GM21526 (cell line): ENCODE measurements at regions not wholly inside any gene's neighbourhood (a gene's known extent, or its start where the extent isn't known, plus 50 kb on each side); places are given as distances from the start of the nearest gene placed in this dataset.

Source experiments
- ATAC-seq: cut with Tn5 transposase; IDR thresholded peaks from one replicate; pipeline ENCODE4 v1.9.1; 2021; ENCODE audit warnings: moderate library complexity; ENCODE audit not compliant: unreplicated experiment, low FRiP score

DNA sequence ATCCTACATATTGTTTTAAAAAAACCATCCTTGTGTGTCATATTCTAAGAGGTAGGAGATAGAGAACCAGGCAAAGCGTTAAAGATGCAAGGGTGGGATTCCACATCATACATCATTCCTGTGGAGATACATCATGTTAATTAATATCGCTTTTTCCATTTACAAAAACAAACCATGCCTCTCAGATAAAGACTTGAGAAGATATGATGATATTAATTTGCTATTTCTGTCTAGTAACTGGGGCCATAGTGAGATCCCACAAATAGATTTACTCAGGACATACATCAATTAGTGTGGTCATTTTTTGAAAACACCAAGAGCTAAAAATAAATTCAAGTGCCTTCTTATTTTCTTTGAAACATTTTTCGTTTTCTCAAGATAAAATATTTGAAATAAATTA lies 165.4 kb upstream of the TARS1 start:
- no peak for ATAC-seq

DNA sequence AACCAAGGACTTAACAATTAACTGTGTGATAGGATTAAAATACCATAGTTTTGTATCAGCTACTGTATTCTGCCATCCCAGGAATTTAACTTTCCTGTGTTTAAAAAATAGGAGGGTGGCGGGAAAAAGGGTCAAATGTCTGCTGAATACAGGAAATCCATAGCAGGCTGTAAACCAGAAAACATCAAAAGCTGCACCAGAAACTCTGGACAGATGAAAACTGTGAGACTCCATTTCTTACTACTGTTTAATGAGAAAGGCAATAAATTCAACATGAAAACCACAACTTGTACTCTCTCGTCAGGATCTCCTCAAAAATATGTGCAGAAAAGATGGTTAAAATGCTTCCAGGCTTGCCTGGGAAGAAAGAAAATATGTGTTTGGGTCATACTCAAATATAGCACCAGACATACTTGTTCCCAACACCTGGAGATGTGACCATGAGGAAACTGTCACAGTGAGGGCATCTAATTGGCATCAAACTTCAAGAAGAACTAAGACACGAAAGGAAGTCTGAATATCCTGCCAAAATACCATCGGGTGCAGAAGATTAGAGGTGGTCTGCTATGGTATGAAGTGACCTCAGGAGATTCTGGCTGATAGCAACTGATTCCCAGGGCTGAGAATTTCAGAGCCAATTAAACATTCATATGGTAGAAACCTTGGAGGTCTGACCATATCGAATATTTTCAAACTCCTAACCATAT lies 164.7 kb upstream of the TARS1 start:
- ATAC-seq = no peak

DNA sequence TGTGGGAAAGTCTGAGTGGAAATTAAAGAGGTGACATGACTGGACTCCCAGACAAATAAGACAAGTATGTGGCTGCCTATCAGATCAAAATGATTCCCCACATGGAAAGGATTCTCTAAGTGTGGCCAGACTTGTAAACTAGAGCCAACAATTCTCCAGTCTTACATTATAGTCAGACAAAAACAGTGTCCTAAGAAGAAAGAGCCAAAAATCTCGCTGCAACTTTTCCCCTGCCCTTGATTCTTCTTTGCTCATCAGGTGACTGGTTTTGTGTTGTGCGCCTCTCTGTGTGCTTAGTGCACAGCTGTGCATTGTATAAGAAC lies 164.2 kb upstream of the TARS1 start:
- ATAC-seq = no peak

DNA sequence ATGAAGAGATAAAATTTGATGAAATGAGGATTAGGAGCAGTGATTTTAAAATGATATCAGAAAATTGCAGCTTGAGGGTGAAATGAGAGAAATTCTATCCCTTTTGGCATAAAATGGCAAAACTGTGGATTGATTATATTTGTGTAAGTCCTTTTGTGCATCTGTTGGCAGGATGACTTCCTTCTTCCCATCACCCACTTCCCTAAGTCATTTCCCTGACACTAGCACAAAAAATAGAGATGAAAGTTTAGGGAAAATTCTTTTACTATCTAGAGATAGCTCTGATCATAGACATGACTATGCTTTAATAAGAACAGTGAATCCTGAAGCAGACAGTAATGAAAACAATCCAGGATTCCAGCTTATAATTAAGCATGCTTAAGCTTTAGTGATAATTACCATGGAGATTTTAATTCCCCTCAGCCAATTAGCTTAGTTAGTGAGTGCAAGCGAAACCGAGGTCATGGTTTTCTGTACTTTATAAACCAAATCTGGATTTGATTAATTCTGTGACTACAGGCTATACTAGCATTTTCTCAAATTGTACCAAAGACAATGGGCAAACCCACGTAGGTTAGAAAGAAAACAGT lies 163.6 kb upstream of the TARS1 start:
- no peak for ATAC-seq

DNA sequence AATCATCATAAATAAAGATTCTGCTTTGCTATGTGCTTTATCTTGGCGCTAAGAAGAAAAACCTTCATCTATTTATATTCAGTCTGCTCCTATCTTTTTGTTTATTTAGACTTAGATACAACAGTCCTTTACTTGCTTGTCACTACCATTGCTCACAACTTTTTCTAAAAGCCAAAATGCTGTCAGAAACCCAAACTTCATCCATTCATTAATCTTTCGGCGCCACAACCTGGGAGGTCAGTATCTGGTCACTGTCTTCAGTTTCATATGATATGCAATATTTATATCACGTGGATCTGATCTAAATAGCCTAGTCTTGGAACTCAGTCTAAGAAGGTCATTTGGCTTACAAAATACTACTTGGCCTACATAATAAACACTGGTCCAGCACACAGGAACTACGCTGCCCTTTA lies 159.3 kb upstream of the TARS1 start:
- no peak for ATAC-seq

DNA sequence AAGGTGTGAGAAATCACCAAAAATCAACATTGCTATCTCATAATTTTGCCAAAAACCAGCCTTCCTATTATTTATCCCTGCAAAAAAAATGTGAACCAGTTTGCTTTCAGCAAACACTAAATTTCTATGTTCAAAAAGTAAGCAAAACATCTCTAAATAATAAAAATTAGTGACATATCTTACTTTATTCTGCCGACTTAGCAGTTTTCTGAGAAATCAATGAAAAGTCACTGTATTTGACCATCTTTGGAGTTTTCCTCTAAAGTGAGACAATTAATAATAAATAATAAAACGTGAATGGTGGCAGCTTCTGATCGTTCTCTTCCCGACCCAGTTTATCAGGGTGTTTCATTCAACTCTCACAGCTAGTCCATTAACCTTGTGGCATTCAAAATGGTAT lies 158.6 kb upstream of the TARS1 start:
- no peak for ATAC-seq

DNA sequence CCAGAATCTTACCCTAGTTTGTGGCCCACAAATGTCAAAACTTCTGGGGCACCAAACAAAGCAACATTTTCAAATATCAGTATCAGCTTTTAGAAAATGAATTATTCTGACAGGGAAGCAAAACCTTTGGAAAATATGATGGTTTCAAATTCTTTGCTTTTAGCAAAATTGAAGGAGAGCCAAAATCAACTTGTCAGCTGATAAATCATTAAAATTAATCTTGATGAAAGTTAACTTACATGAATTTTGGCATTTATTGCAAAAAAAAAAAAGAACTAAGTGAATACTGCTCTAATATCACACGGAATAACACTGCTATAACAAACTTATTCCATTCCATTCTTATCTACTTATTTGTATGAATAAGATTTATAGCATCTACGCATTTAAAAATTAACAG lies 158.1 kb upstream of the TARS1 start:
- ATAC-seq = no peak

DNA sequence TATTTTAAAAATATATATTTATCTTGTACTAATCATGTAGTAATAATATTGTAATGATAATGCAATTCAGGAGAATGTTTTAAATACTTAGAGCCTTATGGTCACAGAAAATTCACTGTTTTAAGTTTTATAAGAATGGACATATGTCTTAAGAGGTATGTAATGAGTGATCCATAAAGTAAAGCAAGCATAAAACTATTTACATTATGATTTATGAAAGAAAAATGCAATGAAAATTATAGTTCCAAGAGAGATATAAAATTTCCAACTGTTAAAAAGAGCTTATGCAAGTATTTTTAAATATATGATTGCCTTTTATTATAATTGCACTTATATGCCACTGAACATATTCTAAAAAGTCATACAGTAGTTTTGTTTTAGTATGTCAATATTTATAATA lies 157.5 kb upstream of the TARS1 start:
- no peak for ATAC-seq

DNA sequence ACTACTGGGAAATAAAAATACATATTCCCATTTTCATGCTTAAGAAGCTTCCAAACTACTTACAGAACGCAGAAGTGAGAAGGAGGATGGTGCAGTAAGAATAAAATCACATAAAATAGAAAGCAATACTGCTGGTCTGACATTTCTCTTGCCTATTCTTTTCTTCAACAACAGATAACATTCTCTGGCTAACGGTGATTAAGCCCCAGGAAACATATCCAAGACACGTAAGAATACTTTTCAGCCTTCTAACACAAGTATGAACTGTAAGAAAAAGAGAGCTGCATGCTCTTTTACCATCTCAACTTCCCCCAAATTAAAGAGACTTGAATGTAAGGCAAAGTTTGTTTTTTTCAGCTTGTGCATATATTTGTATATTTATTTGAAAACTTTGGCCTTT lies 156.1 kb upstream of the TARS1 start:
- ATAC-seq = no peak

DNA sequence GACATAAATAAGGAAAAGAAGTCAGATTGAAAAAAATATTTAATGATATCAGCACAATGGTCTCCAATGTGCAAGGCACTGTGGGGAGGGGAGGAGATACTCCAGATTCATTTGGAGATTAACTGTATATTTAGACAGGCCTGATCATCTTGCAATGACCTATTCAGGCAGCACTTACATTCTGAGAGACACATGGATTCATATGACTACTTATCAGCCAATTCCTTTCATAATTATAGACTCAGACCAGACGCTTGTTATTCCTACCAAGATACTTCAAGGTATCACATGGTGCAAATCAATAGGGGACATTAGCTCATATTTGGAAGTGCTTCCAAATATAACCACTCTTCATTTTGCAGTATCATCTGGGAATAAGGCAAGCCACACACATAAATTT lies 153.5 kb upstream of the TARS1 start:
- ATAC-seq = no peak

DNA sequence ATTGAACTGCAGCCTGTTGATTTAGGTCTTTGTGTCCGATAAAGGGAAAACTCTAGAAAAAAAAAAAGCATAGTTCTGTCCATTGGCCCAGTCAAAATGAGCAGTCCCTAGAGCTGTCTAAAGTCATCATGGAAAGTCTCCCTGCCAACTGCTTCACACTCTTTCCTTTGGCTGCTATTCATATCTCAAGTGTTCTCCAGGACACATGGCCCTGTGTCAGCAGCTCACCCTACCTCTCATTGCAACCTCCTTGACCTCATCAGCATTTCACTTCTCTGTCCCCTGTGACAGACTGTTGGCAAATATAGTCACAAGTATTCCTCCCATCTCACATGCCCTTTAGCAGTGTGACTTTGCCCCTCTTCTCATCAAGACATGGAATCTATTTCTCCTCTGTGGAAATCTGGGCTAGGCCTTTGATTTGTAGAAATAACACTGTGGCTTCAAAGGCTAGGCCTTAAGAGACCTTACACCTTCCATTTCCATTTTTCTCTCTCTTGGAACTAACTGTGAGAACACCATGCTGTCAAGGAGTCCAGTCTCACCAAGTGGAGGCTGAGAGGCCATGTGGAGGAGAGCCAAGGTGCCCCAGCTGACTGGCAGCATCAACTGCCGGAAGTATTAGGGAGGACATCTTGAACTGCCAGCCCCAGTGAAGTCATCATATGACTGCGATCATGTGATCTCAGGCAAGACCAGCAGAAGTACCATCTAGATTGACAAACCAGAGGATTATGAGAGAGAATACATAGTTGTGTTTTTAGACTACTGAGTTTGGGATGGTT lies 149.4 kb upstream of the TARS1 start:
- ATAC-seq = no peak

DNA sequence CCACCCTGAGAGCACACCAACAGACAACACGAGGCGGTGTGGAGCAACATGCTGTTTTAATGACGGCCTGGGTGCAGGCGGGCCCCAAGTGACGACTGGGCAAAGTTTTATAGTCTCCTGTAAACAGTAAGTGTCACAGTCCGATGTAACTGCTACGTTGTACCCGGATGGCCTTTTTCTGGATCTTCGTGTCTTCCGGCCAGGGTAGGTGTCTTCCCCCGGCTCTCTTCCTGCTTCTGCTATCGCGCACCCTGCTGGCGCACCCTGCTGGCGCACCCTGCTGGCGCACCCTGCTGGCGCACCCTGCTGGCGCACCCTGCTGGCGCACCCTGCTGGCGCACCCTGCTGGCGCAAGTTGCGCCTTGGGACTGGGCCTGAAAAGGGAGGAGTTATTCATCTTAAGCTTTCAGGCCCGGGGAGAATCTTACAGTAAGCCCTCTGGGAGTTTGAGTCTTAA lies 143.0 kb upstream of the TARS1 start:
- ATAC-seq = no peak

DNA sequence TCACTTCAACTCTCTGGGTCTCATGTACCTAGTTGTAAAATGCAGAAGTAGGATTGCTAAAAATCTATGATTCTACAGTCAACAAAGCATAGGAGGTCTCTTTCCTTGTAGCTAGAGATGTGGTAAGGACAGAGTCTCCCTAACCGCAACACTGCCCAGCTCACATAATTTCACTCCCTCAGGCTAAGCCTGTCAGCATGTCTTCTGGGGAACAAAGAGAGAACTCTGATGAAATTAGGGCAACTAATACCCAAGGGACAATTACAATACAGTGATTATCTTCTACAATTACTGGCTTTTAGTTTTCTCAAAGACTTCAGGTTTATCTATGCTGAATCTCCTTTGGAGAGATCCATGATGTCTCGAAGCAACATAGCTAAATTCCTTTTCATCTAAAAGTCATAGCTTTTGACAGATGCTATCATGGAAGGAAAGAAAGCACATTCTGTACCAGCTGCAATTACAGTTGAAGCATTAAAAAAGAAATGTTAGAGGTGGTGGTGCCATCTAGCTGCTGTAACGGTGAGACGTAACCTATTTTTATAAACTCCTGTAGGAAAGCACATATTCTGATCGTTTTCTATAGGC lies 141.1 kb upstream of the TARS1 start:
- ATAC-seq = peak; percentile 19

DNA sequence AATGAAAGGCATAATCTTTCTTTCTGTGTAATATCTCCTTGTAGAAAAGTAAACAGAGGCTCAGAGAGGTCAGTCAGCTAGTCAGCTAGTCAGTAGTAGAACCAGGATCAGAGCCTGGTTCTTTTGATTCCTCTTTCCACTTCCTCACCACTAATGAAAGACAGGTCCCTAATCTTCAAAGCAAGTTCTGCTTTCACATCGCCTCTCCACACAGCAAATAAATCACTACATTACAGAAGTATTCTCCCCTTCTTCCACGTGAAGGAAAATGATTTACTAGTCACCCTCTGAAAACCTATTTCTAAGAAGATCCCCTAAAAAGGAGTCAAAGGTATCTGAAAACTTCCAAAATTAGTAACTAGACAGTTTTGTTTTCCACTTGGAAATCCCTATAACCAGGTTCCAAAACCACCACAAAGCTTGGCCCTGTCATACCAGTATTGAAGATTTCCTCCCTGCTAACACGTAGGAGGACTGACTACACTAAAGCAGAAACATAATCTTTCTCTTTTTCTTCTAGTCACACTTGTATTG lies 140.5 kb upstream of the TARS1 start:
- ATAC-seq = peak; percentile 78

DNA sequence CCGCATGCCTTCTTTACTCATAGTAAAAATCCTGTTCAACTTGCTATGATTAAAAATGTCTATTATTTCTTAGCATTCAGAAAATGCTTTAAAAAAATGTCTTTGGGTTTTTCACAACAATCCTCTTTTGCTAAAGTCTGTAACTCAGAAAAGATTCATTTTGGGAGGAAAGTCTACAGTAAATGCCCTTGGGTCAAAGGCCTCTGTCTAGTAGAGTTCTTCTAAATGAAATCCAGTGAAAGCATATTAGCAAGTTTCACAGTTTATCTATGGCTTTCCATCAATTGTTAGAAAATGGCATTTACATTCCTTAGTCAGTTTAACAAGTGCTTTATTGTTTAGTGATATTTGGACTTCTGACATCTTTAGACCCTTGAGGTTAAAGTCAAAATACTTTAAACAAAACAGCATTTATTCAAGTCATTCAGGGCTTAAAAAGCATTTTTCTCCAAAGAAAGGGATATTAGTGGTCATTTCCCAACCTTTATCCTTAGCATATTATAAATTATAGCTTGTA lies 137.1 kb upstream of the TARS1 start:
- no peak for ATAC-seq

DNA sequence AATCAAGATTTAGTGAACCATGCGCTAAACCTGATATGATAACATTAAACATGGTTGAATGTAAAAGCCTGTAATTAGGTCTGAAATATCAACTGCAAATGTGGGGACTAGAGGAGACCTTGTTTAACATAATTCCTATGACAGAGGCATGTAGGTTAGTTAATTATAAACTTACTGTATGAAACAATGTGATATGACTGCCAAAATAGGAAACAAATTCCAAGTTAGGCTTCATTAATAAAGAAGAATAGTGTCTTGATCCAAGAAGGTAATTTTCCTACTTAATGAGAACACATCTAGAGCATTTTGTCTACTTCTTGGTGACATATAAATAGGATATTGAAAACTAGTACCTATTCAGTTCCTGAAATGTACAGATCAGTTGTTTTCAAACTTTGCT lies 136.2 kb upstream of the TARS1 start:
- no peak for ATAC-seq

DNA sequence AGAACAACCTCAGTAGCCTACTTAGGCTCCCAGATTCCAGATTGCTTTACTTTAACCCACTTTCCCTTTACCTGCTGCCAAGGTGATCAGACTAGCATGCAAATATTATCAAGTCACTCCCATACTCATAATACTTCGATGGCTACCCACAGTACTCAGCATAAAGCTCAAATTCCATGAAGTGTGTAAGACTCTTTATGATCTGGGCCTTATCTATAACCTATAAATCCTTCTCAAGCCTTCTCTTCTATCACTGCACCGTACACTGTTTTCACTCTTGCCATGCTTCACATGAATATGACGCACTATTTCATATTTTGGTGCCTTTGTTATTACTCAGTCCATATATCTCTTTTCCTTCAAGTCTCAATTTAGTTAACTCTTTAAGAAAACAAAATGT lies 135.2 kb upstream of the TARS1 start:
- no peak for ATAC-seq

DNA sequence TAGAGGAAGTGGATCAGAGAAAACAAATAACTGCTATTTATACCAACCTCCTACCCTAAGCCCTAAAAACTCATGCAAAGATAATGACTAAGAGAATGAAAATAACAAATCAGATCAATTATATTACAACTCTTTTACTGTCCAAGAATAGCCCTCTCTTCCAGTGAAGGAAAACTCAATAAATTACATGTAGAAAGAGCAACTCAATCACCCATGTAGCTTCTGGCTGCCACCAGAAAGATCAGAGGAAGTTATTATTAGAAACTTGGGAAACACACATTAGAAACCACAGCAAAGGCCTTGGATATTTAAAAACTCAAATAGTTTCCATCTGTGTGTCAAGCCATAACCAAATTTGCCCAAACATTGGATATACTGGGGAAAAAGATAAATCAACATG lies 134.0 kb upstream of the TARS1 start:
- no peak for ATAC-seq

DNA sequence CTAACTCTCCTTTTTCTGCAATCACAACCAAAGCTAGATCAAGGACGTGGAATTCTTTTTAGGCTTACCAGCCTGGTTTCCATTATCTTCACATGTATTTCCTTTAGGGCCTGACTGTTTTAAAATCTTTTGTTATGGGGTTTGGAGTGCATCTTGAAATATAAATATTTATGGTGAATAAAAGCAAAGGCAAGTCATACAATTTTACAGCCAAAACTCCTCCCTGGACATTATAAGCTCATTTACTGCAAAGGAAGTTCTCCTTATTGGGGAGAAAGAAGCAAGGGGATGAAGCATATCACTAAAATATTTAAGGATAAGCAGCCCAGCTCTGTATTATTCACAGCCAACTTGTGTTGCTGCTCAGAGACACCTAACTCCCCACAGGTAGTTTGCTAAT lies 132.2 kb upstream of the TARS1 start:
- ATAC-seq = no peak

DNA sequence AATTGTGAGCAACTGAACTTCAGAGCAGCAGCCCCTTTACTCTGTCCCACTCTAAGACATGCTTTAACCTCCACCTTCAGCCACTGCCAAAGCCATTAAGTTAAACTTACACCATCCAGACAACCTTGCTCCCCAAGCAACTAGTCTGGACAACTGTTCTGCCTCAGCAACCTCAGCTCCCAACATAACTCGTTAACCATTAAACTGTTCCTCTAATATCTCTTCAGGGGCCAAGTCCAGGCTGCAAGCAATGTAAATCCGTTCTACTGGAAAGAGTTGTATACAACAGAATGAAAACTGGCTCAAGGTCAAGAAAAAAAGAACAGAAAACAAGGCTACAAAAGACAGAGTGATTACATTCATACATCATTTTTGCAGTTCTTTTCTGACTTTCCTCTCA lies 131.7 kb upstream of the TARS1 start:
- ATAC-seq = no peak
